Muscle layer of duodenum (tissue), 2 donors: ENCODE measurements at regions not wholly inside any gene's neighbourhood (a gene's known extent, or its start where the extent isn't known, plus 50 kb on each side); places are given as distances from the start of the nearest gene placed in this dataset.

Source experiments
- H3K27ac ChIP-seq: one replicate; pipeline ENCODE4 v1.7.0; 2013; ENCODE audit warnings: mild to moderate bottlenecking, low read length
- H3K27me3 ChIP-seq: one replicate; pipeline ENCODE4 v1.7.0; 2013; ENCODE audit warnings: low read depth, mild to moderate bottlenecking, control low read depth, low read length
- H3K36me3 ChIP-seq, 2 donors: one replicate each; pipeline ENCODE4 v1.7.0; 2013; ENCODE audit warnings: low read length in 2 of 2, control low read depth in 1 of 2, mild to moderate bottlenecking in 1 of 2; ENCODE audit not compliant: insufficient read depth in 2 of 2, control insufficient read depth in 1 of 2
- H3K4me1 ChIP-seq, 2 donors: one replicate each; pipeline ENCODE4 v1.7.0; 2013; ENCODE audit warnings: low read length in 2 of 2, mild to moderate bottlenecking in 2 of 2, control low read depth in 1 of 2, moderate library complexity in 1 of 2; ENCODE audit not compliant: insufficient read depth in 2 of 2, control insufficient read depth in 1 of 2
- H3K4me3 ChIP-seq, 2 donors: one replicate each; pipeline ENCODE4 v1.7.0; 2013; ENCODE audit warnings: low read length in 2 of 2, low read depth in 1 of 2, mild to moderate bottlenecking in 1 of 2
- H3K9me3 ChIP-seq, 2 donors: one replicate each; pipeline ENCODE4 v1.7.0; 2013; ENCODE audit warnings: low read length in 2 of 2, control low read depth in 1 of 2, mild to moderate bottlenecking in 1 of 2; ENCODE audit not compliant: control insufficient read depth in 1 of 2
- donor health status: healthy.

DNA sequence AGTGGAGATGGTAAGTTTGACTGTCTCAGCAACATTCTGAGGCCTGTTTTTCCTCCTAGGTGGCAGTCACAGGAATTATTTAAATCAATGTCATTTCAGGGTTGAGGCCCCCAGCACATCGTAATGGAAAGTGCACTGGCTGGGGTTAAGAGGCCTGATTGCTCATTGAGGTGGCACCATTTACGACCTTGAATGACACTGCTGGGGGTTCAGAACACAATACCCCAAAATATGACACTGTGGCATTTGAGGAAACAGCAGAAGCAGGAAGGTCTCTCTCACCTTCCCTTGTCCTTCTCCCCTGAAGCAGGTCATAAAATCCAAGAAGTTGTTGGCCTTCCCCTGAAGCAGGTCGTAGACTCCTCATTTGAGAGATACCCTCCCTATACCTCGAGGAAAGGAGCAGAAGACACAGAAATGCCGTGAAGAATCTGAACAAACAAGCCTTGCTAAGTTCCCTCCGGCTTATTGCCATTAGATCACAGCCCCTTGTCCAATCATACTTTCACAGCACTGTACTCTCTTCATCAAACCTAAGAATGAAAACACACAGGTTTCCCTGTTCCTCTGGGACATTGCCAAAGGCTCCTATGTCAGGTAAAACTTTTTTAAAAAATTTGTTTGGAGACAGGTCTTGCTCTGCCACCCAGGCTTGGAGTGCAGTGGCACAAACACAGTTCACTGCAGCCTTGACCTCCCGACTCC, 71.3 kb downstream of the S1PR1 start:
- Histone ChIP-seq H3K4me1 (peaks cover 0 to 6% of the 10 kb centered on the region in 2 donors), H3K27me3 (no peaks in the 10 kb centered on the region), H3K27ac (no peak overlapping the region), H3K4me3 (no peak overlapping the region), H3K9me3 (no peaks in the 10 kb centered on the region), H3K36me3 (no peaks in the 10 kb centered on the region)

DNA sequence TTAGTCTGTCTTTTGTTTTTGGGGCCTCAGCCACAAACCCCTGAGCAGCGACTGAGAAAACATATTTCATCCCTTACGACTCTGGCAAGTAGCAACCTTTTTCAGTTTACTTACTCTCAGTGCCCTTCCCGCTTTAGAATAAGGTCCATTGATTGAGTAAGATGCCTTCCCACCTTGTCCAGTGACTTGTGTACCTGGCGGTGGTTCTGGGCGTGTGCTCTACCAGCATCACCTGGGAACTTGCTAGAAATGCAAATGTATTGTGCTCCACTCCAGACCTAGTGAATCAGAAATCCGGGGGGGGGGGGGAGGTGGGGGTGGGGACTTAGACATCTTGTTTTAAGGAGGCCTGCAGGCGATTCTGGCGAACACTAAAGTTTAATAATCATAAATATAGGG, 72.1 kb downstream of the S1PR1 start:
- Histone ChIP-seq H3K27ac (no peak overlapping the region), H3K27me3 (no peaks in the 10 kb centered on the region), H3K9me3 (no peaks in the 10 kb centered on the region), H3K4me1 (peaks cover 0 to 6% of the 10 kb centered on the region in 2 donors), H3K36me3 (no peaks in the 10 kb centered on the region), H3K4me3 (no peak overlapping the region)

DNA sequence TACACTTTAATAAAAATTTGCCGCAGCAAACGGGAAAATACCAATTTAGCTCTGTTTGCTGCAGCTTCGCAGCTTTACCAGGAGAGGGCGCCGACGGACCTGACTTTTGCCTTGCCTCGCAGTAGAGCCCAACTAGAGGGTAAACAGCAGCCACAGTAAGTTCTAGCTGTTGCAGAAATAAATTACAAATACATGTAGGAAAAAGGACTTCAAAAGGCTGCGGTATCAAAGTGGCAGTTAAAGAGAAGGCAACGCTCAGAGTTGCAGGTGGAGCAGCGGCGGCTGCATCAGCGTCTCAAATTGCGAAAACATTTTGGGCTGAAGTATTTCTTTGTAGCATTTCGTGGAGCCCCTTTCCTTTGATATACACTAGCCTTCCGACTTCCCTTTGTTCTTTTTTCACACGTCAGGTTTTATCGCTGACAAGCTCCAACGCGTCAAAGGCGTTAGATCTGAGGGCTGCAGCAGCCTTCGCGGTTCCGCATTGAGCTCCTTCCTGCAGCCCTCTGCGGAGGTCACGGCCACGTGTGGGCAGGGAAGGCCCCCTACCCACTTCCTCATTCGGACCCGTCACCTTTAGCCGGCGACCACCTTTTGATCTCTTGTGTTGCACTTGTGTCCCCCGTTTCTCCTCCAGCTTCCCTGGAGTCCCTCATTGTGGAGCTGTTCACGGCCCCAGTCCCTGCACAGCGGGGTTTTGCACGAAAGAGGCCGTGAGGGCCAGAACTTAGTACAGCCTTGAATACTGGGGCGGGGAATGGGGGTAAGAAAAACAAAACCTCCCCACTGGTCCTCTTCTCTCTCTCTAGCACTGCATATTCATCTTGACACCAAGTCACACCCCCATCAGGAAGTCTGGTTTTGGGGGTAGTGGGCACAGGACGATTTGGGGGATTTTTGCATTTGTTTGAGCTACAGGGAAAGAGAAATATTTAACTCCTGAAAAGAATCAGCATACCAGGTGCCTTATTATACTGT, 72.8 kb downstream of the S1PR1 start:
- Histone ChIP-seq H3K9me3 (no peaks in the 10 kb centered on the region), H3K4me3 (peak overlapping the region; percentile 61 to 68), H3K27me3 (no peaks in the 10 kb centered on the region), H3K27ac (no peak overlapping the region), H3K4me1 (peaks cover 0 to 6% of the 10 kb centered on the region in 2 donors), H3K36me3 (no peaks in the 10 kb centered on the region)

DNA sequence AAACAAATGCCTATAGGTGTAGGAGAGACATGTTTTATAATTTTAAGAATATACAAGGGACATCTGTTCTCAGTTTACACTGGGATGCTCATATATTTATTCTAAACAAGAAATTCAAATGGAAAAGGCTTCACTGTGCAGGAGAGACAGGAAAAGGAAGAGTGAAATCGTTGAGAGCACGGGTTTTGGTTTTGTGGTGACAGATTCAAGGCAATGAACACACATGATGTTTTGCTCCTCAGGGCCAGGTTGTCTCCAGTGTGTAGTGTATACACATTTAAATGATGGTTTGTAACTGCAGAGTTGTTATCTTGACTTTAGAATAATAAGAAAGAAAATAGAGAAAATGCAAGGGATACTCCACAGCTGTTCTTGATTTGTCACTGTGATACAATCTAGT, 73.7 kb downstream of the S1PR1 start:
- no peak overlapping the region for H3K27ac ChIP-seq
- no peaks in the 10 kb centered on the region for H3K27me3 ChIP-seq
- H3K9me3 ChIP-seq = no peaks in the 10 kb centered on the region
- no peaks in the 10 kb centered on the region for H3K36me3 ChIP-seq
- H3K4me3 ChIP-seq = no peak overlapping the region
- H3K4me1 ChIP-seq = peaks cover 0 to 6% of the 10 kb centered on the region in 2 donors

DNA sequence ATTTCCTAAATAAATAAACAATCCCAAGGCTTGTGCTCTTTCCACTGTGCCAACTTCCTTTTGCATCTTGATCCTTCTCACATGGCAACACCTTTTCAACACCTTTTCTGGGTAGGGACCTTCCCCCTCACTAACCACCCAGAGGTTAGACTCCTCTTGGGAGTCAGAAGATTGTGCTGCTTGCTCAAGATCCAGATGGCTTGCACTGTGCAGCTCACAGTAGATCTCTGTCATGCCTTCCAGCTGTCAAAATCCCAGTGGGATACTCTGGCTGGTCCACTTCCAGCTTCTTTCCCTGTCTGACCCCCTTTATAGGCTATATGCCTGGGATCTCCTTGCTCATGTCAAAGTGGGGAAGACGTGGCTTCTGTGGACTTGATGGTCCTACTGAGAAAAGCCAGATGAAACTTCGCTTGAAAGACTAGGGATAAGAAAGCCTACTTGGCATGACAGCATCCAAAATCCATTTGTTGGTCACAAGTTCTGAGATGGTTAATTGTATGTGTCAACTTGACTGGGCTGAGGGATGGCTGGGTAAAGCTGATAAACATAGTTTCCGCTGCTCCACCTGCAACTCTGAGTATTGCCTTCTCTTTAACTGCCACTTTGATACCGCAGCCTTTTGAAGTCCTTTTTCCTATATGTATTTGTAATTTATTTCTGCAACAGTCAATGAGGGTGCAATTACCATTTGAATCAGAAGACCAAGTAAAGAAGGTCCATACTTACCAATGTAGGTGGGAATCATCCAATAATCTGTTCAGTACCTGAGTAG, 74.5 kb downstream of the S1PR1 start:
- Histone ChIP-seq H3K36me3 (no peaks in the 10 kb centered on the region), H3K4me3 (no peak overlapping the region), H3K27me3 (no peaks in the 10 kb centered on the region), H3K27ac (no peak overlapping the region), H3K9me3 (no peaks in the 10 kb centered on the region), H3K4me1 (peaks cover 0 to 6% of the 10 kb centered on the region in 2 donors)

DNA sequence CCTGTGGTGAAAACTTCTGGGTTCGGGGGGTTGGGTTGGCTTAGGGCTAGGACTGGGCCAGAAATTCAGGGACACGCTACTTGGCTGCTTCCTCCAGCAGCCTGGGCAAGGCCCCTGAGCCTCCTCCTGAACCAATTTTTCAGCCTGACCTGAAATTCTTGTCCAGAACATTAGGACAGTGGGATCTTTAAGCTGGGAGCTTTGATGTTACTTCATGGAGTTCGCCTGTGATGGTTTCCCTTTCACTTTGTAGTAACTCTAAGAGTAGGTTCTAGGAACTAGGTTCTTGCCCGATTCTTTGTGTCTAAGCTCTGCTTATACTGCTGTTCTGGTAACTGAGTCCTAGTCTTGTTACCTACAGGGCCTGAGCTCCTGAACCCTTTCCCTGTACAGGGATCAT, 75.3 kb downstream of the S1PR1 start:
- Histone ChIP-seq H3K9me3 (no peaks in the 10 kb centered on the region), H3K27me3 (no peaks in the 10 kb centered on the region), H3K4me1 (peaks cover 0 to 6% of the 10 kb centered on the region in 2 donors), H3K4me3 (no peak overlapping the region), H3K27ac (no peak overlapping the region), H3K36me3 (no peaks in the 10 kb centered on the region)

DNA sequence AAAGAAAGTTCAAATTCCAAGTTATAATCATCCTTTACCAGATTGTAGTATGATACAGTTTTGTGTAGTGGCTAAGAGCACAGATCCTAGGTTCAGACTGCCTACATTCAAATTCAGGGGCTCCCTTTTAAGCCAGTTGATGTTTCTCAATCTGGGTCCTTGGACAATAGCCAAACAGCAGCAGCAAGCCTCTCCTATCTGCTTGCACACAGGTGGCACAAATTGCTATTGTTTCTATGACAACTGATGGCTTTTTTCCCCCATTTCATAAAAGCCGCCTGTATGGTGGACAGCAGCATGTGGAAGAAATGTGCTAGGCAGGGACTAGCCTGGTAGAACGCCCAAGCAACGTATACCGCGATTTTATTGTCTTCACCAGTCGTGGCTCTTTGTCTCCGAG, 76.5 kb downstream of the S1PR1 start:
- no peaks in the 10 kb centered on the region for H3K9me3 ChIP-seq
- no peaks in the 10 kb centered on the region for H3K36me3 ChIP-seq
- no peaks in the 10 kb centered on the region for H3K27me3 ChIP-seq
- no peak overlapping the region for H3K4me3 ChIP-seq
- H3K4me1 ChIP-seq = peaks cover 0 to 6% of the 10 kb centered on the region in 2 donors
- no peak overlapping the region for H3K27ac ChIP-seq

DNA sequence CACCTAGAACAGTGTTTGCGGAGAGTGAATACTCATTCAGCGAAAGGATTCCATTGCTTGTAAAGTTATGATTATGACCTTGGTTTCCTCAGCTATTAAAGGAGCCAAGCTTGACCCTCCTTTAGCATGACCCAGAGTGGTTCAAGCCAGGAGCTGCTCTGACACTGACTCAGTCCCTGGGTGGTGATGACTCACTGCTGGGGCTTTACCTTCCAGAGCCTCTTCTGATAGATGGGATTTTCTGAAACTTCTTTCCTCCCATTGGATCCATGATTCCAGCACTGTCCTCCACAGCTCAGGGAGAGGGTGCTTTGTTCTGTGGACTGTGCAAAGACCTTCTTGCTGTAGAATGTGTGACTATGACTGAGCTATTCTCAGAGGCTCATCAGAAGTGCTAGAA, 77.4 kb downstream of the S1PR1 start:
- H3K27ac ChIP-seq = no peak overlapping the region

DNA sequence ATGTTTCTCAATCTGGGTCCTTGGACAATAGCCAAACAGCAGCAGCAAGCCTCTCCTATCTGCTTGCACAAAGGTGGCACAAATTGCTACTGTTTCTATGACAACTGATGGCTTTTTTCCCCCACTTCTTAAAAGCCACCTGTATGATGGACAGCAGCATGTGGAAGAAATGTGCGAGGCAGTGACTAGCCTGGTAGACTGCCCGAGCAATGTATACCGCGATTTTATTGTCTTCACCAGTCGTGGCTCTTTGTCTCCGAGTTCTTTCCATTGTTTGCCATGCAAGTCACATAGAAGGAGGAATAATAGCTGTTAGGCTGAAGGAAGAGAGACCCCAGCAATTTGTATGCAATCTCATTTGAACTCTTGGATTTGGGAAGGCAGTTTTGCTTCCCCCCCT, 79.4 kb downstream of the S1PR1 start:
- H3K27ac ChIP-seq = no peak overlapping the region
- H3K36me3 ChIP-seq = no peaks in the 10 kb centered on the region
- H3K27me3 ChIP-seq = no peaks in the 10 kb centered on the region
- no peaks in the 10 kb centered on the region for H3K9me3 ChIP-seq
- no peak overlapping the region for H3K4me3 ChIP-seq
- no peaks in the 10 kb centered on the region for H3K4me1 ChIP-seq

More for the DNA sequence above, 77.4 kb downstream of the S1PR1 start:
- H3K27me3 ChIP-seq = no peaks in the 10 kb centered on the region
- H3K4me3 ChIP-seq = no peak overlapping the region
- peaks cover 0 to 6% of the 10 kb centered on the region in 2 donors for H3K4me1 ChIP-seq
- no peaks in the 10 kb centered on the region for H3K36me3 ChIP-seq
- H3K9me3 ChIP-seq = no peaks in the 10 kb centered on the region

DNA sequence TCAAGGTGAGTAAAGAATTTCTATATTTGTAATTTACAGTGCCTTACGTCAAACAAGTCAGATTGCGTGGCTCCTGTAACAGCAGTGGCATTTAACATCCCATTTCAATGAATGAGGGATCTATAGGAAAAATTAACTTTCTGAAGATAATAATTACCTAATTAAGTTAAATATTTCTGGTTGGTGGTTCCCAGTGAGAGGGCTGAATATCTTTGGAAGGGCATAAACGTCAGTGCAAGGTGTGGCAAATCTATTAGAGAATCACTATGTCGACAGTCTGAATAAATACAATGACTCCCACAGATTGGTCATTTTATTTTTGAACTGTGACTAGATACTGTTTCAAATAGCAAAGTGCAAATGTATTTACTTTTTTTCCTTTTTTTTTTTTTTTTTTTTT, 80.0 kb downstream of the S1PR1 start:
- Histone ChIP-seq H3K27me3 (no peaks in the 10 kb centered on the region), H3K27ac (no peak overlapping the region), H3K9me3 (no peaks in the 10 kb centered on the region), H3K36me3 (no peaks in the 10 kb centered on the region), H3K4me3 (no peak overlapping the region), H3K4me1 (no peaks in the 10 kb centered on the region)

DNA sequence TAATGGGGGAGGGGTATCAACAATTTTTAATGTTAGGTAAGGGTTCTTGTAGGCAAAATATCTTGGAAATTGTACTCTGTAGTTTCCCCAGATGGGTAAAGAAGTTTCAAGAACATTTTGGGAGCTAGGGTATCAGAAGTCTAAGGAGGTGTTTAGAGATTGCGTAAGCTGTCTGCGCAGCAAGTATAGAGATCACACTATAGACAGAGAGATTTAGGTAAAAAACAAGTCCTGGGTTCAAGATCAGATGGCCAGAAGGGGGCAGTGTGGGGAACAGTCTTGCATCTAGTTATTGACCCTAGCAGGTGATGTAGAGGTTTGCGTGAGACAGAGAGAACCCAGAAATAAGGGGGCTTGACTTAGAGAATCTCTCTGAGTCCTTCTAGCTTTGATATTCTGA, 80.8 kb downstream of the S1PR1 start:
- no peaks in the 10 kb centered on the region for H3K27me3 ChIP-seq
- no peaks in the 10 kb centered on the region for H3K36me3 ChIP-seq
- H3K4me3 ChIP-seq = no peak overlapping the region
- H3K9me3 ChIP-seq = no peaks in the 10 kb centered on the region
- no peak overlapping the region for H3K27ac ChIP-seq
- no peaks in the 10 kb centered on the region for H3K4me1 ChIP-seq
